CD14-positive monocyte (primary cell): ENCODE measurements at regions not wholly inside any gene's neighbourhood (a gene's known extent, or its start where the extent isn't known, plus 50 kb on each side); places are given as distances from the start of the nearest gene placed in this dataset.

Experiments
- DNase-seq, 3 donors: peaks; one replicate each; pipeline ENCODE4 v3.0.0-alpha.2; 2011 to 2022
- H2AFZ ChIP-seq: 2 replicates; pipeline ENCODE4 v1.6.0; 2012; ENCODE audit warnings: mild to moderate bottlenecking, low read depth, low read length, inconsistent platforms; ENCODE audit not compliant: insufficient read depth, poor library complexity, severe bottlenecking
- H3K27ac ChIP-seq, 2 donors: 1 replicate in 1 of 2; 2 replicates in 1 of 2; pipeline ENCODE4 v1.5.1; 2012 to 2013; ENCODE audit warnings: low read length in 2 of 2, control low read depth in 1 of 2, inconsistent platforms in 1 of 2, low read depth in 1 of 2, mild to moderate bottlenecking in 1 of 2
- H3K27me3 ChIP-seq, 2 donors: one replicate each; pipeline versions ENCODE4 v1.6.0 to v1.6.1; 2011 to 2013; ENCODE audit warnings: low read length in 2 of 2; ENCODE audit not compliant: control insufficient read depth in 2 of 2, insufficient read depth in 2 of 2
- H3K36me3 ChIP-seq, 2 donors: replicated peaks in 1 of 2; 1 replicate in 1 of 2; 2 replicates in 1 of 2; pipeline versions ENCODE4 v1.5.1 to v1.6.1; 2012 to 2013; ENCODE audit warnings: low read length in 2 of 2, control low read depth in 1 of 2, inconsistent platforms in 1 of 2, mild to moderate bottlenecking in 1 of 2; ENCODE audit not compliant: insufficient read depth in 2 of 2, control insufficient read depth in 1 of 2
- H3K4me1 ChIP-seq, 2 donors: 1 replicate in 1 of 2; 2 replicates in 1 of 2; pipeline versions ENCODE4 v1.5.1 to v1.6.1; 2012 to 2013; ENCODE audit warnings: low read length in 2 of 2, control low read depth in 1 of 2, inconsistent platforms in 1 of 2, mild to moderate bottlenecking in 1 of 2, moderate library complexity in 1 of 2; ENCODE audit not compliant: insufficient read depth in 2 of 2, control insufficient read depth in 1 of 2
- H3K4me2 ChIP-seq: replicated peaks from 2 replicates; pipeline ENCODE3; 2012; ENCODE audit warnings: low read length, moderate library complexity, mild to moderate bottlenecking; ENCODE audit not compliant: poor library complexity, severe bottlenecking; ENCODE audit errors: extremely low read depth
- H3K4me3 ChIP-seq, 3 experiments: fragments of 200-600 bp in 1 of 3; sonication (generic) in 1 of 3; replicated peaks in 1 of 3; 1 replicate in 2 of 3; 2 replicates in 1 of 3; pipeline ENCODE4 v1.5.1; 2011 to 2013; ENCODE audit warnings: low read length in 3 of 3, mild to moderate bottlenecking in 3 of 3, control low read depth in 2 of 3, low read depth in 2 of 3, inconsistent platforms in 1 of 3, moderate library complexity in 1 of 3
- H3K79me2 ChIP-seq: 2 replicates; pipeline ENCODE4 v1.6.0; 2012; ENCODE audit warnings: mild to moderate bottlenecking, control low read depth, inconsistent platforms, low read length, moderate library complexity; ENCODE audit not compliant: insufficient read depth
- H3K9ac ChIP-seq: 2 replicates; pipeline ENCODE4 v1.6.0; 2017; ENCODE audit warnings: low read length, mild to moderate bottlenecking; ENCODE audit not compliant: insufficient read depth, poor library complexity, severe bottlenecking
- H3K9me3 ChIP-seq, 2 donors: replicated peaks in 1 of 2; 1 replicate in 1 of 2; 2 replicates in 1 of 2; pipeline versions ENCODE4 v1.5.1 to v1.6.1; 2012 to 2013; ENCODE audit warnings: low read length in 2 of 2, control low read depth in 1 of 2; ENCODE audit not compliant: control insufficient read depth in 1 of 2, insufficient read depth in 1 of 2
- H4K20me1 ChIP-seq: 2 replicates; pipeline ENCODE4 v1.6.0; 2012; ENCODE audit warnings: mild to moderate bottlenecking, low read length, control low read depth, moderate library complexity; ENCODE audit not compliant: insufficient read depth
- H3K27ac Mint-ChIP-seq, 7 donors: one replicate each; pipeline ENCODE4 v1.8.0; 2020; ENCODE audit warnings: mild to moderate bottlenecking in 7 of 7, mixed read lengths in 7 of 7, moderate library complexity in 6 of 7, inconsistent platforms in 2 of 7
- H3K27me3 Mint-ChIP-seq, 3 donors: one replicate each; pipeline ENCODE4 v1.8.0; 2021 to 2022; ENCODE audit warnings: low read depth in 3 of 3, mild to moderate bottlenecking in 3 of 3, mixed read lengths in 3 of 3, moderate library complexity in 3 of 3, inconsistent platforms in 1 of 3
- H3K36me3 Mint-ChIP-seq, 2 donors: one replicate each; pipeline ENCODE4 v1.8.0; 2020; ENCODE audit warnings: mixed read lengths in 2 of 2, inconsistent platforms in 1 of 2, mild to moderate bottlenecking in 1 of 2
- H3K4me1 Mint-ChIP-seq: one replicate; pipeline ENCODE4 v1.8.0; 2020; ENCODE audit warnings: mild to moderate bottlenecking, mixed read lengths
- H3K4me3 Mint-ChIP-seq, 2 donors: one replicate each; pipeline ENCODE4 v1.8.0; 2020; ENCODE audit warnings: mild to moderate bottlenecking in 2 of 2, mixed read lengths in 2 of 2, moderate library complexity in 1 of 2
- H3K9me3 Mint-ChIP-seq, 7 donors: one replicate each; pipeline ENCODE4 v1.8.0; 2020 to 2022; ENCODE audit warnings: mixed read lengths in 7 of 7, mild to moderate bottlenecking in 6 of 7, moderate library complexity in 6 of 7, inconsistent platforms in 2 of 7
- CTCF ChIP-seq: fragments of 200-600 bp; IDR thresholded peaks from one replicate; pipeline ENCODE4 v1.8.0; 2022; ENCODE audit warnings: antibody characterized with exemption, mild to moderate bottlenecking
- WGBS: methylation state at CpG from one replicate; pipeline ENCODE4 v1.1.5; 2013; ENCODE audit warnings: missing lambda C conversion rate; ENCODE audit not compliant: insufficient coverage; 5-methylcytosine and 5-hydroxymethylcytosine counted together
- intact Hi-C, 2 donors: fragments of 100-400 bp; cut with micrococcal nuclease; formaldehyde crosslinking; loops; one replicate each; pipeline versions ENCODE4 v1.15.0 to v1.15.1; 2023

GRCh38 chr17:77438241-77439188 lies 297.7 kb downstream of the SEC14L1 start:
- Mint-ChIP-seq H3K9me3 (no peaks in the 10 kb centered on the region), H3K4me1 (peaks cover 98% of the 10 kb centered on the region), H3K4me3 (peak overlapping the region in 1 of 2 donors; percentile 62), H3K27me3 (peaks cover 0 to 3% (median 2%) of the 10 kb centered on the region in 3 donors), H3K27ac (peak overlapping the region; percentile 79 to 93 (median 91)), H3K36me3 (peaks cover 18 to 30% of the 10 kb centered on the region in 2 donors)
- Histone ChIP-seq H3K4me1 (peaks cover 100% of the 10 kb centered on the region in 2 donors), H3K9me3 (no peaks in the 10 kb centered on the region), H3K9ac (peak overlapping the region; percentile 36), H3K79me2 (peaks cover 90% of the 10 kb centered on the region), H3K27me3 (no peaks in the 10 kb centered on the region), H3K4me2 (peak overlapping the region; percentile 60), H3K27ac (peak overlapping the region; percentile 82 to 92), H3K4me3 (peak overlapping the region in 1 of 3 experiments; percentile 63), H3K36me3 (no peaks in the 10 kb centered on the region), H4K20me1 (no peaks in the 10 kb centered on the region), H2AFZ (no peak overlapping the region)
- no peak for TF ChIP-seq CTCF
- intact Hi-C loops = loop anchor here (5.0 kb wide), 1 partner anchor 34 kb away; no protein-coding TSS in a partner anchor
- peak in 2 of 3 donors; percentile 49 to 58 for DNase-seq
- WGBS = 43% methylated on average over 9 of the region's 14 CpGs

GRCh38 chr17:77439189-77440018 lies 298.6 kb downstream of the SEC14L1 start:
- peak overlapping the region; percentile 82 to 92 for H3K27ac ChIP-seq
- intact Hi-C loops = loop anchor here (5.0 kb wide), 2 partner anchors 32 to 33 kb away; no protein-coding TSS in a partner anchor
- WGBS = 18% methylated on average over 9 of the region's 15 CpGs
- H3K9me3 ChIP-seq = no peaks in the 10 kb centered on the region
- H3K4me2 ChIP-seq = peak overlapping the region; percentile 60
- peaks cover 100% of the 10 kb centered on the region in 2 donors for H3K4me1 ChIP-seq
- peaks cover 0 to 2% (median 0%) of the 10 kb centered on the region in 3 donors for H3K27me3 Mint-ChIP-seq
- H3K9ac ChIP-seq = peak overlapping the region; percentile 36
- H3K27me3 ChIP-seq = no peaks in the 10 kb centered on the region
- H3K36me3 ChIP-seq = no peaks in the 10 kb centered on the region
- no peak for DNase-seq
- no peaks in the 10 kb centered on the region for H3K9me3 Mint-ChIP-seq
- TF ChIP-seq CTCF = no peak
- H3K36me3 Mint-ChIP-seq = peaks cover 16 to 33% of the 10 kb centered on the region in 2 donors
- H2AFZ ChIP-seq = no peak overlapping the region
- H3K27ac Mint-ChIP-seq = peak overlapping the region; percentile 79 to 93 (median 91)
- peak overlapping the region; percentile 51 to 74 for H3K4me3 Mint-ChIP-seq
- no peaks in the 10 kb centered on the region for H4K20me1 ChIP-seq
- H3K4me3 ChIP-seq = peak overlapping the region in 2 of 3 experiments; percentile 0 to 63
- H3K79me2 ChIP-seq = peaks cover 90% of the 10 kb centered on the region
- H3K4me1 Mint-ChIP-seq = peaks cover 100% of the 10 kb centered on the region
